ENCODE measurements at regions not wholly inside any gene's neighbourhood (a gene's known extent, or its start where the extent isn't known, plus 50 kb on each side); places are given as distances from the start of the nearest gene placed in this dataset.
"Not testable (repeated sequence)": the region's sequence is repeated elsewhere in the genome, so short reads cannot be mapped to it uniquely, and the experiment has no call there.

DNA sequence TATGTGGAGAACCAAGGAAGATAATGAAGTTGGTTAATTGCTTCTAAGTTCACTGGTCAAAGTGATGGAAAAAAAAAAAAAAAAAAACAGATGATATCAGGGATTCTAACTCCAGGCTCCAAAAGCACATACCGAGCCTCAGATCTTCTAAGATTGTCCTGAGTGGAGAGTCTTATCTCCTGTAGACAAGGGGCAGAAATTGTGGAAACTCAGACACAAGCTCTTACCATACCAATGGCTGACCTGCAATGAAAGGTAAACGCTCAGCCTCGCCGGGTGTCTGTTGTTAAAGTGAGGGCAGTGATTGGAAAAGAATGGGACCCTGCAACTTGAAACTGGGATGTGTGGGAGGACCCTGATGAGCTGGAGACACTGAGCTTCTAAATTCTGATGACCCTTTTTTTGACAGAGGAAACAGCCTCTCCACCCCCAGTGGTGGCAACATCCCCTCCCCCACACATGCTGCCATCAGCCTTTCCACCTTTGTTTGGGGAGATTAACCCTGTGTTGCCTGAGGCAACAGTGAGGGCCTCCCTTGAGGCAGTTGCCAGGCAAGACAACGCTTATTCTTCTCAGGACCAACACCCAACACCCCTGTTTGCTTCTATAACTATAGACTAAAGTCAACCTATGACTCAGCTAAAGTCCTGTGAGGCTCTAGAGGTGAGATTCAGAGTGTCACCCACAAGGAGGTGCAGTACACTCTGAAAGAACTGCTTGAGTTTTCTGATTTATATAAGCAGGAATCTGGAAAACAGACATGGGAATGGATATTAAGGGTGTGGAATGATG lies 154.0 kb downstream of the THBS2 start:
- DNase-seq, result no peak

DNA sequence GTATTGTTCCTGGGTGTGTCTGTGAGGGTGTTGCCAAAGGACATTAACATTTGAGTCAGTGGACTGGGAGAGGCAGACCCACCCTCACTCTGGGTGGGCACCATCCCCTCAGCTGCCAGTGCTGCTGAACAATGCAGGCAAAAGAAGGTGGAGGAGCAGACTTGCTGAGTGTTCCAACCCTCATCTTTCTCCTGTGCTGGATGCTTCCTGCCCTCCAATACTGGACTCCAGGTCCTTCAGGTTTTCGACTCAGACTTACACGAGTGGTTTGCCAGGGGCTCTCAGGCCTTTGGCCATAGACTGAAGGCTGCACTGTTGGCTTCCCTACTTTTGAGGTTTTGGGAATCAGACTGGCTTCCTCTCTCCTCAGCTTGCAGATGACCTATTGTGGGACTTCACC lies 155.0 kb downstream of the THBS2 start:
- DNase-seq, result not testable (repeated sequence)

DNA sequence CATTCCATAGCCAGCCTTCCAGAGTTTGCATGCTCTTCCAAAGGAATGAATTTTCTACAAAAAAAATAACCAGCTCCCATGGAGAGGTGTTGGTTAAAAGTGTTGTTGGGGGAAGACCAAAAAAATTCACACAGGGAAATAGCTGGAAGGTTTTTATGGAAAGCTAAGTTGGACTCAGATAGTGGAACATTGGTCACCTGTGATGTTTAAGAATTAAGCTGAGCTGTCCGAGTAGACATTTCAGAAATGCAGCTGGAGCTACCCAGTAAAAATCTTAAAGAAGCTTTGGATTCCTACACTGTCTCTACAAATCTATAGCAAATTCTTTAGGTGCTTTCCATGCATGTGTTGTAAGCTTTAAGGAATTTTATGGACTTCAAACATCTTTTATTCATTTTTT lies 155.5 kb downstream of the THBS2 start:
- DNase-seq, result no peak

DNA sequence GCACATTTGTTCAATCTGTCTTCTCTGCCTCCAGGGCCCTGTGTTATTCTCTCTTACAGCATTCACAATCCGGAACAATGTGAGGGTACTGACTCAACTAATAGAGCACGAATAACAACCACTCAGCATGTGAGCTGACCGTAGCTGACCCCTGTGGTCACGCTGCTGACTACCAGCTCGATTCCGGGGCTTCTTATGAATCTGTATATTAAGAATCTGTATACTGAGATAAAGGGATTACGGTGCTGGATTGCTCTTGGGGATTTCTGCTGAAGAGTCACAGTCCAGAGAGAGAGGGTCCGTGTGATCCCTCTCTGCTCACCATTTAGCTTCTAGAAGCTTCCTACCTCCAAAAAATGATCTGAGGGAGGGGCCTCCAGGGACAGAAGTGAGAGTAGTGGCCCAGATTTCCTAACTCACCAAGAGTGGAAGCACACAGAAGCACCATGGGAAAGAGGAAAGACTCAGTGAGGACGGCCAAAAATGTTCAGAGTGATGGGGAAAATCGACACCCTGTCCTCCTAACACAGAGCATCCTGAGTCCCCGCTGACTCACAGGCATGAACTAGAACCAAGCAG lies 156.2 kb downstream of the THBS2 start:
- no peak for DNase-seq

DNA sequence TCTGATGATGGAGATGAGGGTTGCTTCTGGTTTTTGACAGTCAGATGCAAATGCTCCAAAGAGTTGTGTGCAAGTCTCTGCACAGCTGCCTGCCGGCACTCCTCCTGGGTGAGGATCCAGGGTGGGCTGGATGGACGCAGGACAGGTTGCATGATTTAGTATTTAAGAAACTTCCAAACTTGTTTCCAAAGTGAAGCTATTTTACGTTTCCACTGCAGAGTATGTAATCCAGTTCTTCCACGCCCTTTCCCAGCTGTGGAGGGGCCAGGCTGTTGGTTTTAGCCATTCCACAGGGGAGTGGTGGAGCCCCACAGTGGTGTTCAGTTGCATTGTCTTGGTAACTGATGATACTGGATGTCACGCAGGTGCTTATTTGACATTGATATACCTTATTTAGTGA lies 157.3 kb downstream of the THBS2 start:
- DNase-seq, result no peak

DNA sequence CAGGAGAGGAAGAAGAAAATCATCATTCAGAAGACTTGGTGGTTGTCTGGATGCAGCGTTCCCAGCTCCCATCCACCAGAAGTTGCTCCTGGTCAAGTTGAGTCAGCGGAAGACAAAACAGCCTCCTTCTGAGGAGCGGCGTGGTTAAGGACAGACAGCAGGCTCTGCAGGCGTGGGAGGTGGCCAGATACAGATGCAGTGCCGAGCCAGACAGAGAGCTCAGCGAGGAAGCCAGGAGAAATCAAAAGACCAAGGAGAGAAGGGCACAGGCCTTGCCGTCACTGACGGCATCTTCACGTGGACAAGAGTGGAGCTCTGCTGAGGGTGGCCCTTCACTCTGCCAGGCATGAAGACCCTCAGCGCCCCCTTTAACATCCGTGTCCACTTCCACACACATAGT lies 158.5 kb downstream of the THBS2 start:
- DNase-seq, result no peak

DNA sequence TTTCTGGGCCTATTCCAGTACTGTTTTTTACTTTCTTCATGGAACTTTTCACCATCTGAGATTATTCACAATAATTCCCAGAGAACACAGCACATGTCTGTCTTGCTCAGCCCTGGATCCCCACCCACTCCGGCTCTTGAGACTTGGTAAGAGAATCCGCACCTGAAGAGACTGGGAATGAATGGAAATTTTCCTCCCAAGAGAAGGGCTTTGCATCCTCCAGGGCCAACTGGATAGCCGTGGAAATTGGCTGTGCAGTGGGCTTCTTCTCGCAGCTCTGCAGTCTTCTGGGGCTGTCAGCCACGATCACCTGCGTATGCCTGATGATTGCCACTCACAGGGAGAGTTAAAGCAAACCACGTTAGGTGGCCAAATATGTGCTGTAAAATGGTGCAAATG lies 159.1 kb downstream of the THBS2 start:
- DNase-seq, result no peak

DNA sequence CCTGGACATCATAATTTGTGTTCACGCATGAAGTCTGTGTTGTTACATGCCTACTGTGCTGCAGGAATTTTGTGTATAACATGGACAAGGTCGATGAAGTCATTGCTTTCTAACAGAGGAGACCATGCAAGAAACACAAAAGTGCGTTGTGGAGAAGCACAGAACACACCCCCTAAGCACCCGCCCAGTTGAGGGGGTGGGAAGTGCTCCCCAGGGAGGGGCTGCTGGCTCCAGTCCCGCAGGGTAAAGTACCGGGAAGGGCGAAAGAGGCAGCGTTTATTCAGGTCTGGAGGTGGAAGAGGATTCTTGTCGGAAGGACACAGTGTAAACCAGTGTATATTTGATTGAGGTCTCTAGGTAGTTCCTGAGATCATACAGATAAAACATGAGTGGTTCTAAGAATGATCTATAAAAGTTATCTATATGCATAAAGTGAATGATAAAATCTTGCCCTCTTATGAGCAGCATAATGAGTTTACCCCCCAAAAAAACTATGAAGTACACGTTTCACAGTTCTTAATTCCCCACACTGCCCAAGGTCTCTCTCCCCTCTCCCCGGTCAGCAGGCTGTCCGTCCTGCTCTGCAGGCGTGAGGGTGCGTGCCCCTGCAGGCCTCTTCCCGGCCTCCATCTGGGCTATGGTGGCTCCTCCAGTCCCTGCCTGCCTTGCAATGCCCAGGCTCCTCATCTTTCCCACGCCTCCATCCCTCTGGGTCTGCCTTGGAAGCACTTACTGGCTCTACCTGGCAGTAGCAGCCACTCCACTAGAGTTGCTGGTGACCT lies 159.7 kb downstream of the THBS2 start:
- DNase-seq, result no peak

DNA sequence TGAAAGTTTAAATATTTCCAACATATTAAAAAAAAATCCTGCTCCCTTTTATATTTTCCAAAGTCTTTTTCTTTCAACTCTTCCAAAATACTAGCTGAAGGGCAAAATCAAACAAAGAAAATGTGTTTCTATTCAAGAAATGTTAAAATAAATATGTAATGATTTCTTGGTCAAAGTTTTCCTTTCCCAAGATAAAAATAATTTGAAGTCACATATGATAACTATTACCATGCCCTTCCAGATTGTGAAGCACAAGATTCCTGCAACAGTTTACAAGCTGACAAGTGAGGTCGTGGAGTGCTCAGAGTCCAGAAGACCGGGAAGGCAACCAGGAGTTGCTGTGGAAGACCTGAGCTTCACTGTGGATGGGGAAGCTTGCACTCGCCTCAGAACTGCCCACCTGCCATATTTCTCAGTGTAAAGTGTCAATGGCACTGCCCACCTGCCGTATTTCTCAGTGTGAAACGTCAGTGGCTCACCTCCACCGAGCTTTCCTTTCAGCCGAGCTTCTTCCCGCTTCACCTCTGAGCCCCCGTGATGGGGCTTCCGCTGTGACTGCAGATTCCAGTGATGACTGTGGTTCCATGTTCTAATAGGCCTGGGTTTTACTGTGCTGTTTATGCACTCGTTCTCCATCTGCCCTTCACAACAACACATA lies 160.5 kb downstream of the THBS2 start:
- no peak for DNase-seq

DNA sequence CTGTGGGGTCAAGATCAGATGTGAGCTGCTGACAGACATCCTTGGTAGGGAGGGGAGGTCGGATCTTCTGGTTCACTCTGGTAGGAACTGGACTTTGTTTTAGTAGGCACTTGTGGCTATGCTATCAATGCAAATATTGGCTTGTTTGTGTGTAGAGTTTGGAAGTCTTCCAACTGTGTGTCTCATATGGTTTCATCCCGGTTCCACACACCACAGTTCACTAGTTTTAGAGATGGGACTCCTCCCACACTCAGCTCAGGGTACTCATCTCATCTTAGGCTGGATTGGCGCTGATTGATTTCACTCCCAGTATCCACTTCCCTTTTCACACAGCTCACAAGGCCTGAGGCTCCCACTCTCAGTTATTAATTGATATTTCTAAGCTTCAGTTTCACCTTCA lies 161.3 kb downstream of the THBS2 start:
- no peak for DNase-seq

DNA sequence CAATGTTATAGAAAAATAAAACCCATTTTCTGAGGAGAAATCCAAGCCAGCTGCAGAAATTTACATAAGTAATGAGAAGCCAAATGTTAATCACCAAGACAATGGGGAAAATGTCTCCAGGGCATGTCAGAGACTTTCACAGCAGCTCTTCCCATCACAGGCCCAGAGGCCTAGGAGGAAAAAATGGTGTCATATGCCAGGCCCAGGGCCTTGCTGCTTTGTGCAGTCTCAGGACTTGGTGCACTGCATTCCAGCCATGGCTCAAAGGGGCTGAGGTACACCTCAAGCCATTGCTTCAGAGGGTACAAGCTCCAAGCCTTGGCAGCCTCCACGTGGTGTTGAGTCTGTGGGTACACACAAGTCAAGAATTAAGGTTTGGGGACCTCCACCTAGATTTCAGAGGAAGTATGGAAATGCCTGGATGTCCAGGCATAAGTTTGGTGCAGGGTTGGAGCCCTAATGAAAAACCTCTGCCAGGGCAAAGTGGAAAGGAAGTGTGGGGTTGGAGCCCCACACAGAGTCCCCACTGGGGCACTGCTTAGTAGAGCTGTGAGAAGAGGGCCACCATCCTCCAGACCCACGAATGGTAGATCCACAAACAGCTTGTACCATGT lies 163.0 kb downstream of the THBS2 start:
- not testable (repeated sequence) for DNase-seq

DNA sequence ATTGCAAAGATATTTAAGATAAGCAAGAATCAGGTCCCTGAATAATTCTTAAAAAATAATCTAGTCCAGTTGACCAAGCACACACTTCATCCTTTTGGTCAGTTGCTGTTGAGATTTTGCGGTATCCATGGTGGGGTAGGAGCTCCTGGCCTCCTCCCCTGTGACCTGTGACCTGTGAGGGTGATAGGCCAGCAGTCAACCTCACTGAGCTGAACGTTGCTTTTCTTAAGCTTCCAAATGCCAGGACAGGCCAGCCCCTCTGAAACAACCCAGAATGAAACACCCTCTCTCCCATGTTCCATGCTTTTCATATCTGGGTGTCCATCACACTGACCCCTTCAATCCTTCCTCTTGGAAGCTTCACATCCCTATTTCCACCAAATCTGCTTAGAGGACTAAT lies 164.9 kb downstream of the THBS2 start:
- DNase-seq, result no peak

DNA sequence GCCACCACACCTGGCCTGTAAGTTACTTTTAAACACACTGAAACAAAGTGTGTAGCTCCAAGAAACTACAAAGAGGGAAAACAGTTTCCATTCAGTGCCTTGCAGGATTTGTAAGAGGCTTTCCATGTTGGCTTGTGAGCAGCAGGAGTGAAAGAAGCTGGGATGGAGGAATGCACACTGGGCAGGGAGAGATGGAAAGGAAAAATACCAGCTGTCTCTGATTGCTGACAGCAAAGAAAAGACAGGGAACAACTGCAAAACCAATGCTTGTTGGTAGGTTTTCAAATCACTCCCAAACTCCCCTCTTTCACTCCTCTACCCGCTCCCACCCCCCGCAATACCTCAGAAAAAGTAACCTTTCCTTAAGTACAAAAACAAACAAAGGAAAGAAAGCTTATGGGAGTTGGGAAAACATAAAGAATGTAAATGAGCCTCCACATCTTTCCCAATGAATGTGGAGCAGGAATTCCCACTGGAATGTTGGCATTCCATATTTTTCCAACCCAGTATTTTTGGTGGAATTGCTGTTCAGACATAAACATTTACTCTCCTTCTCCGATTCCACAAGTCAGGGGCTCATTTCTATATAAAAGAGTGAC lies 166.1 kb downstream of the THBS2 start:
- no peak for DNase-seq

DNA sequence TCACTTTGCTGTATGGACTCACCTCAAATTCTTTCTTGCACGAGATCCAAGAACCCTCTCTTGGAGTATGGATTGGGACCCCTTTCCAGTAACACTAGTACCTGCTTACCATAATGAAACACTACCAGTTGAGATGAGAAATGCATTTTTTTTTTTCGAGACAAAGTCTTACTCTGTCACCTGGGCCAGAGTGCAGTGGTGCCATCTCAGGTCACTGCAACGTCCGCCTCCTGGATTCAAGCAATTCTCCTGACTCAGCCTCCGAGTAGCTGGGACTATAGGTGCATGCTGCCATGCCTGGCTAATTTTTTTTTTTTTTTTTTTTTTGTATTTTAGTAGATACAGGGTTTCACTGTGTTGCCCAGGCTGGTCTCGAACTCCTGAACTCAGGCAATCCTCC lies 167.0 kb downstream of the THBS2 start:
- DNase-seq, result not testable (repeated sequence)

DNA sequence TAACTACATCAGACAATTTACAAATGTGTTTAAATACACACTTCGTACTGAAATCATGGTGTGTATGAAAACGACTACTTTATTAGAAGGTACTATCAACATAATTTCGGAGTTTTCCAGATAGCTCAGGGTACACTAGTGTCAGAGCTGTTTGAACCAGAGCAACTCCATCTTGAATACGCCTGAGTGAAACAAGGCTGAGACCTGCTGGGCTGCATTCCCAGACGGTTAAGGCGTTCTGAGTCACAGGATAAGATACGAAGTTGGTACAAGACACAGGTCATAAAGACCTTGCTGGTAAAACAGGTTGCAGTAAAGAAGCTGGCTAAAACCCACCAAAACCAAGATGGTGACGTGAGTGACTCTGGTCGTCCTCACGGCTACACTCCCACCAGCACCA lies 167.6 kb downstream of the THBS2 start:
- DNase-seq, result no peak

DNA sequence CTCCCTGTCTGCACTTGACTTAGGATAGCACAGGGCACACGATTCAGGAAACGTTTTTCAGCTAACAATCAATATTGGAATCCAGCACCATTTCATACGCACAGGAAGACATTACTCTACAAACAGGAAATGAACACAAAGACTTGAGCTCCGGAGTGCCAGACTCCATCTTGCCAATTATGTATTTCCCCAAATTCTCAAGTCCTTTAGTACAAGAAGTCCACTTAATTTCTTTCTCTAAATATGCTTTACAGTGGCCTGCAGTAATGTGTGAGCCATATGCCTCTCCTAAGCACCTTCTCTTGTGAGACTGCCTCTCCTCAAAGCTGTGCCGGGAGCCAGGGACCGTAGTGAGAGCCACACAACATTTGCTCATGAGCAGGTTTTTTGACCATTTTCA lies 168.2 kb downstream of the THBS2 start:
- DNase-seq, result no peak

DNA sequence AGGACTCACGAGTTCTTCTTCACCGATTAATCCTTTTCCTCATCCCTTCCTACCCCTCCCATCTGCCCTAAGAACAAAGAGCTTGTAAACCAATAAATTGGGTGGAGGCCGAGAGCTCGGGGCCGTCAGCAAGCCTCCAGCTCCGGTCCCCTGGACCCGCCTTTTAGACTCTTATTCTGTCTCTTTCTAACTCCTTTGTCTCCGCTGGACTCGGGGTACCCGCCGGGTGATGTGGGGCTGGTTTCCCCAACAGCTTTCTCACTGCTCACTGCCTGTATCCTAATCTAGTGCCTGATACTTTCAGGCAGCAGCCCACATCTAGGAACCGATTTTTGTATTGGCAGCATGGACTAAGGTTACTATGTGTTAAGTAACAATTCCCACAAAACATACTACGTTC lies 169.1 kb downstream of the THBS2 start:
- not testable (repeated sequence) for DNase-seq

DNA sequence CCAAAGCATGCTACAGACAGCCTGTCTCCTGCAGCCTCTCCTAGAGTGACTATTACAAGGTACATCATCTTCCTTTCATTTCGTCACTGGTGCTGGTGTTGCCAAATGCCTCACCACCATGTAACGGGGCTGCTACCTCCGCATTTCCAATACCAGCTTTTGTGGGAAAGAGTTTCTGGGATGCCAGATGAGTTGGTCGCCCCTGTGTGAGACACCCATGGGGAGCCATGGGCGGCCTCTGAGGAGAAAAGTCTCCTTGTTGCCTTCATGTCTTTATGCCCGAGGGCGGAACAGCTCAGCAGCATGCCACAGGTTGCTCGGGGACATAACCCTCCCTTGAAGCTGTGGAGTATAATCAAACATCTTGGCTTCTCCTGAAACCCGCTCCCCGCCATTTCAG lies 169.6 kb downstream of the THBS2 start:
- no peak for DNase-seq

DNA sequence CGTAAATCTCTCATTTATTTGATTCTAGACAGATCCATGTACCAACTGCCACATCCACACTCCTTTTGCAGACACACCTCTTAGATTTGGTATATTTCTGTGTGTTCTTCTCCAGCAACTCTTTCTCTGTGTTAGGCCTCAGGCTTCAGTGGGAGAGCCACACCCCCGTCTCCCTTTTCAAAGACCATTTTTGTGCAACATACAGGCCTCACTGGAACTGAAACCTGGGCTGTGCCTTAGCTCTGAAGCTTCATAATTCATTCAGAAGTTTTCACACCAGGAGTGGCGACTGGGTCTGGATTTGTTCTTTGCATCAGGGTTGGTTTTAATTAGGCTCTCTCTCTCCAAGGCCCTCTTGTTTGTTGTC lies 170.2 kb downstream of the THBS2 start:
- no peak for DNase-seq

DNA sequence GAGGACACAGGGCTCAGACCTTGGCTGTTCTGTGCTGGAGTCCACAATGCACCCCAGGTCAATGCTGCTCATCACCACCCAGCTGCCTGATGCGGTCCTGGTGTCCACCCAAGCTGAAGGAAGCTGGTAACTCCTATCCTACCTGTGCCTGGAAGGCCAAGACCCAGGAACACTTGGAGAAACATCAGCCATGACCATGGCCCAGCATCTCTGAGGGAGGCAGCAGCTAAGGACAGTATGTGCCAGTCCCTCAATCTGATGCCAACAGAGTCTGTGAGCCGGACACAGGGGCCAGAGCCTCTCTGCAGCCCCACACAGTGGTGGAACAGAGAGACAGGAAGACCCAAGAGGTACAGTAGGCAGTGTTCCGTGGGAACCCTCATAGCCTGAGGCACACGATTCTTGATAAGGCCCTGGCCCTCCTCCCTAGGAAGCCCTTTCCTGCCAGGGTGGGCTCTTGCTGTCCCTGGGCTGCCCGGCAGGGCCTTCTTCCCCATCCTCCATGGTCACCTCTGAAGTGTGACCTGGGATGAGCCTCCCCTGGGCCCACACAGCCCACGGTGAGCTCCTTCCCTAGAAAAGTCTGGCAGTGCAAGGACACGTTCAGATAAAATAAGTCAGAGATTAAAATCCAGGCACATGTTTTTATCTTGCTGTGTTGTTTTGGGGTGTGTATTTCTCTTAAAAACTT lies 170.7 kb downstream of the THBS2 start:
- DNase-seq, result no peak

DNA sequence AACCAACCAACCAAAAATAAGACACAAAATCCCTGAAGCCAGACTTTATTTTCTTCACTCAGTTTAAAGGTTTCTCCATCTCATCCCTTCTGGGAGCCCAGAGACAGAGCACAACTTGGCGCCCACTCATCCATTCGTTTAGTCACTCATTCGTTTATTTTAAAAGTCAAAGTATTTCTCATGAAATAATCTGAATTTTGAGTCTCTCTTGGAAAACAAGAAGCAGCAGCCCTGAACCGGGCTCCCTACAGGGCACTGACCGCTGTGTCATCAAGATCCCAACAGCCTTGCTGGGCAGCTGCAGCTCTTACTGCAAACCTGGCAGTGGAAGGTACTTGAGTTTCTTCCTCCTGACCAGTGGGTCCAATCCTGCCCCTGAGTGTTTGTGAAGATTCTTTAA lies 171.6 kb downstream of the THBS2 start:
- no peak for DNase-seq

DNA sequence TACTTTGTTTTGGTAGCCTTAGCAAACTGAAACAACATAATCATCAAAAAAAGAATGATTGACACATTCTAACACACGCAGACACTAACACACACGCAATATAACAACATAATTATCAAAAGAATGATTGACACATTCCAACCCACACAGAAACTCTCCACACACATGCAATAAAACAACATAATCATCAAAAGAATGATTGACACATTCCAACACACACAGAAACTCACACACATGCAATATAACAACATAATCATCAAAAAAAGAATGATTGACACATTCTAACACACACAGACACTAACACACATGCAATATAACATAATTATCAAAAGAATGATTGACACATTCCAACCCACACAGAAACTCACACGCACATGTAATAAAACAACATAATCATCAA lies 172.4 kb downstream of the THBS2 start:
- DNase-seq, result no peak

Measured in stimulated activated naive CD4-positive, alpha-beta T cell (primary cell).